GM23338 (cell line): ENCODE measurements at regions not wholly inside any gene's neighbourhood (a gene's known extent, or its start where the extent isn't known, plus 50 kb on each side); places are given as distances from the start of the nearest gene placed in this dataset.

Experiments
- CREB1 ChIP-seq: fragments of 250-450 bp; sonication (Bioruptor Pico); IDR thresholded peaks from 2 replicates; pipeline ENCODE4 v1.5.0; 2020; ENCODE audit warnings: low read depth, mild to moderate bottlenecking, moderate library complexity
- EZH2 ChIP-seq: fragments of 200-600 bp; sonication (generic); IDR thresholded peaks from one replicate; pipeline ENCODE4 v1.8.0; 2017; ENCODE audit warnings: antibody characterized with exemption, mild to moderate bottlenecking, low read depth; ENCODE audit not compliant: unreplicated experiment
- EZH2phosphoT487 ChIP-seq: fragments of 200-600 bp; sonication (generic); IDR thresholded peaks from one replicate; pipeline ENCODE4 v1.8.1; 2018; ENCODE audit warnings: antibody characterized with exemption; ENCODE audit not compliant: unreplicated experiment
- JUNB ChIP-seq: IDR thresholded peaks from one replicate; pipeline ENCODE4 v1.6.1; 2016; ENCODE audit warnings: antibody characterized with exemption; ENCODE audit not compliant: unreplicated experiment
- NANOG ChIP-seq: IDR thresholded peaks from 2 replicates; pipeline ENCODE4 v1.6.1; 2016; ENCODE audit warnings: antibody characterized with exemption, borderline replicate concordance
- POLR2AphosphoS5 ChIP-seq: IDR thresholded peaks from 2 replicates; pipeline ENCODE4 v1.6.1; 2016; ENCODE audit warnings: antibody characterized with exemption, low read depth
- REST ChIP-seq: IDR thresholded peaks from one replicate; pipeline ENCODE4 v1.6.1; 2018; ENCODE audit warnings: antibody characterized with exemption; ENCODE audit not compliant: unreplicated experiment
- STAT1 ChIP-seq: IDR thresholded peaks from one replicate; pipeline ENCODE4 v1.6.1; 2016; ENCODE audit warnings: antibody characterized with exemption; ENCODE audit not compliant: unreplicated experiment
- ZNF114 ChIP-seq: fragments of 250-450 bp; sonication (Bioruptor Pico); IDR thresholded peaks from 2 replicates; pipeline ENCODE4 v1.5.0; 2020; ENCODE audit warnings: mild to moderate bottlenecking, moderate library complexity
- TF ChIP-seq, protein P1 (sequence below), 2 experiments: fragments of 200-600 bp in 1 of 2; sonication (generic) in 1 of 2; conservative IDR thresholded peaks; 2 replicates each; pipeline versions ENCODE4 v1.5.1 to v1.6.1; 2016 to 2017; ENCODE audit warnings: antibody characterized with exemption in 2 of 2, low read depth in 2 of 2, mild to moderate bottlenecking in 2 of 2, moderate library complexity in 1 of 2
- TF ChIP-seq, protein P2 (sequence below): IDR thresholded peaks from 2 replicates; pipeline ENCODE4 v1.6.1; 2016; ENCODE audit warnings: antibody characterized with exemption

- TF ChIP-seq, protein P1, sequence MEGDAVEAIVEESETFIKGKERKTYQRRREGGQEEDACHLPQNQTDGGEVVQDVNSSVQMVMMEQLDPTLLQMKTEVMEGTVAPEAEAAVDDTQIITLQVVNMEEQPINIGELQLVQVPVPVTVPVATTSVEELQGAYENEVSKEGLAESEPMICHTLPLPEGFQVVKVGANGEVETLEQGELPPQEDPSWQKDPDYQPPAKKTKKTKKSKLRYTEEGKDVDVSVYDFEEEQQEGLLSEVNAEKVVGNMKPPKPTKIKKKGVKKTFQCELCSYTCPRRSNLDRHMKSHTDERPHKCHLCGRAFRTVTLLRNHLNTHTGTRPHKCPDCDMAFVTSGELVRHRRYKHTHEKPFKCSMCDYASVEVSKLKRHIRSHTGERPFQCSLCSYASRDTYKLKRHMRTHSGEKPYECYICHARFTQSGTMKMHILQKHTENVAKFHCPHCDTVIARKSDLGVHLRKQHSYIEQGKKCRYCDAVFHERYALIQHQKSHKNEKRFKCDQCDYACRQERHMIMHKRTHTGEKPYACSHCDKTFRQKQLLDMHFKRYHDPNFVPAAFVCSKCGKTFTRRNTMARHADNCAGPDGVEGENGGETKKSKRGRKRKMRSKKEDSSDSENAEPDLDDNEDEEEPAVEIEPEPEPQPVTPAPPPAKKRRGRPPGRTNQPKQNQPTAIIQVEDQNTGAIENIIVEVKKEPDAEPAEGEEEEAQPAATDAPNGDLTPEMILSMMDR (conservative IDR thresholded peaks at IDR 0.05; ENCODE audit: low read depth in 2 of 2), result peak in 1 of 2 experiments; percentile 35; a peak in 2 of 4 replicates
- TF ChIP-seq REST (no peak), EZH2 (no peak), POLR2AphosphoS5 (no peak), JUNB (no peak), EZH2phosphoT487 (no peak), CREB1 (no peak), NANOG (no peak), STAT1 (no peak), ZNF114 (no peak)
- TF ChIP-seq, protein P2, sequence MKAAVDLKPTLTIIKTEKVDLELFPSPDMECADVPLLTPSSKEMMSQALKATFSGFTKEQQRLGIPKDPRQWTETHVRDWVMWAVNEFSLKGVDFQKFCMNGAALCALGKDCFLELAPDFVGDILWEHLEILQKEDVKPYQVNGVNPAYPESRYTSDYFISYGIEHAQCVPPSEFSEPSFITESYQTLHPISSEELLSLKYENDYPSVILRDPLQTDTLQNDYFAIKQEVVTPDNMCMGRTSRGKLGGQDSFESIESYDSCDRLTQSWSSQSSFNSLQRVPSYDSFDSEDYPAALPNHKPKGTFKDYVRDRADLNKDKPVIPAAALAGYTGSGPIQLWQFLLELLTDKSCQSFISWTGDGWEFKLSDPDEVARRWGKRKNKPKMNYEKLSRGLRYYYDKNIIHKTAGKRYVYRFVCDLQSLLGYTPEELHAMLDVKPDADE, result no peak
Observed at GRCh38 chr9:105958587-105958986, 264.2 kb downstream of the TMEM38B start.
